HG02759 (cell line): ENCODE measurements at regions not wholly inside any gene's neighbourhood (a gene's known extent, or its start where the extent isn't known, plus 50 kb on each side); places are given as distances from the start of the nearest gene placed in this dataset.
A peak's percentile ranks its signal among the peaks of the same experiment; 100 is the strongest.

ENCODE experiments used
- ATAC-seq: cut with Tn5 transposase; IDR thresholded peaks from one replicate; pipeline ENCODE4 v1.9.1; 2021; ENCODE audit warnings: mild to moderate bottlenecking, moderate library complexity; ENCODE audit not compliant: unreplicated experiment

GRCh38 chr1:110816945-110817344 is 56.0 kb upstream of the CD53 start:
- no peak for ATAC-seq

- no peak for ATAC-seq
Observed at GRCh38 chr1:110811529-110811928, 61.4 kb upstream of the CD53 start.

GRCh38 chr1:110800079-110800478 is 72.9 kb upstream of the CD53 start:
- ATAC-seq, result no peak

GRCh38 chr1:110798691-110799256 is 74.2 kb upstream of the CD53 start:
- ATAC-seq, result no peak

- ATAC-seq, result no peak
Observed at GRCh38 chr1:110788673-110789072, 84.3 kb upstream of the CD53 start.

- ATAC-seq, result peak; percentile 76
Observed at GRCh38 chr1:110787328-110788071, 85.4 kb upstream of the CD53 start.

- ATAC-seq, result no peak
Observed at GRCh38 chr1:110786802-110787327, 86.1 kb upstream of the CD53 start.

- no peak for ATAC-seq
Observed at GRCh38 chr1:110785612-110786011, 87.3 kb upstream of the CD53 start.

- ATAC-seq, result no peak
Observed at GRCh38 chr1:110785055-110785454, 87.9 kb upstream of the CD53 start.

GRCh38 chr1:110783292-110783918 is 89.5 kb upstream of the CD53 start:
- no peak for ATAC-seq

- no peak for ATAC-seq
Observed at GRCh38 chr1:110781525-110781924, 91.4 kb upstream of the CD53 start.

- ATAC-seq, result peak; percentile 42
Observed at GRCh38 chr1:110780600-110781484, 92.1 kb upstream of the CD53 start.

- ATAC-seq, result no peak
Observed at GRCh38 chr1:110779636-110780035, 93.3 kb upstream of the CD53 start.

GRCh38 chr1:110778821-110779220 is 94.1 kb upstream of the CD53 start:
- ATAC-seq, result no peak

GRCh38 chr1:110777228-110777627 is 95.7 kb upstream of the CD53 start:
- ATAC-seq, result no peak

GRCh38 chr1:110774398-110774797 is 98.5 kb upstream of the CD53 start:
- no peak for ATAC-seq

- no peak for ATAC-seq
Observed at GRCh38 chr1:110773813-110774212, 99.1 kb upstream of the KCNA3 start.

GRCh38 chr1:110771245-110772022 is 96.7 kb upstream of the KCNA3 start:
- ATAC-seq, result no peak

GRCh38 chr1:110770832-110771231 is 96.1 kb upstream of the KCNA3 start:
- ATAC-seq, result no peak

- no peak for ATAC-seq
Observed at GRCh38 chr1:110768605-110769004, 93.9 kb upstream of the KCNA3 start.
